H1 (cell line): ENCODE measurements at regions not wholly inside any gene's neighbourhood (a gene's known extent, or its start where the extent isn't known, plus 50 kb on each side); places are given as distances from the start of the nearest gene placed in this dataset.

Source experiments
- HDAC2 ChIP-seq, 2 experiments: fragments of 300-600 bp in 1 of 2; sonication (generic) in 1 of 2; IDR thresholded peaks; 2 replicates each; pipeline ENCODE4 v1.6.1; 2011 to 2012; ENCODE audit warnings: low read depth in 2 of 2, low read length in 2 of 2, mild to moderate bottlenecking in 2 of 2, moderate library complexity in 2 of 2, borderline replicate concordance in 1 of 2, inconsistent platforms in 1 of 2
- USF2 ChIP-seq: IDR thresholded peaks from 2 replicates; pipeline ENCODE4 v1.6.1; 2011; ENCODE audit warnings: low read length, improper control_type of control experiment
- YY1 ChIP-seq: IDR thresholded peaks from 2 replicates; pipeline ENCODE4 v1.6.1; 2011; ENCODE audit warnings: low read depth, mild to moderate bottlenecking, low read length

DNA sequence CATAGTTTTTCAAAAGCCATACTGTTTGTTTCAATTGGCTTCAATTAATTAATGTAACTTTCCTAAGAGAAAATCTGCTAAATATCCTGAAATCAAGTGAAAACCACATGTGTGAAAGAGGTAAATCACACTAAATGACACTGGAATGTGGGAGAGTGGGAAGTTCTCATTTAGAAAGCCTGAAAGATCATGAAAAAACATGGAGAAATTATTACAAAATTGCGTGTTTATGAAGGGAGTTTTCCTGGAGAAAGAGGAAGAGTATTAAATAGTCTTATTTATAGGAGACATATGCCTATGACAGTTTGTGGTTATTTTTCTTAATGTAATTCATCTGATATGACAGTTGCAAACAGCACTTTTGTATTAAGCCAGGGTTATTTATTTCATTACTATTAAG is 183.7 kb downstream of the DKK2 start (continued):
- TF ChIP-seq USF2 = no peak
- no peak for TF ChIP-seq YY1
- no peak for TF ChIP-seq HDAC2 (IDR thresholded peaks at IDR 0.05; ENCODE audit: borderline replicate concordance in 1 of 2, low read depth in 2 of 2, low read length in 2 of 2)
